ENCODE measurements at regions not wholly inside any gene's neighbourhood (a gene's known extent, or its start where the extent isn't known, plus 50 kb on each side); places are given as distances from the start of the nearest gene placed in this dataset.

GRCh38 chr2:180662941-180663471, 317.4 kb upstream of the UBE2E3 start:
- TF ChIP-seq EP300 (IDR thresholded peaks at IDR 0.05), result no peak
- TF ChIP-seq POLR2A (IDR thresholded peaks at IDR 0.05), result no peak

All from sigmoid colon (tissue), 4 donors.